ENCODE measurements at regions not wholly inside any gene's neighbourhood (a gene's known extent, or its start where the extent isn't known, plus 50 kb on each side); places are given as distances from the start of the nearest gene placed in this dataset.
"Not testable (repeated sequence)": the region's sequence is repeated elsewhere in the genome, so short reads cannot be mapped to it uniquely, and the experiment has no call there.

- no peak for DNase-seq
Observed at GRCh38 chr11:121936781-121937447, 179.1 kb downstream of the BLID start.

DNA sequence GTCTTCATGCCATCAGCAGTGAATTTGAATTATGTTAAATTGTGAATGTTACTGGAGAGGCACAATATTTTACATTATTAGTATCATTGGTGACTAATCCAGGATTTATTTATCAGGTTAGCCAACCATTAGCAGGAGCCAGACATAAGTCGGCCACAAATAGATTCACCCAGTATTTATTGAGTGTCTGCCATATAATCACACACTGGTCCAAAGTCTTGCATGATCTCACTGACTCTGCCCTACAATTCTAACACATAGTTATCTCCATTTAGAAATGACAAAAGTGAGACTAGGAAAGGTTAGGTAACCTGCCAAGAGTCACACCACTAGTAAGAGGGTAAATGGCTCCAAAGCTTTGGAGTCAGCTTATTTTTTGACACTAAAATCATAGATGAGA, 179.6 kb downstream of the BLID start:
- DNase-seq: no peak

GRCh38 chr11:121933694-121934093, 182.3 kb downstream of the BLID start:
- no peak for DNase-seq

DNA sequence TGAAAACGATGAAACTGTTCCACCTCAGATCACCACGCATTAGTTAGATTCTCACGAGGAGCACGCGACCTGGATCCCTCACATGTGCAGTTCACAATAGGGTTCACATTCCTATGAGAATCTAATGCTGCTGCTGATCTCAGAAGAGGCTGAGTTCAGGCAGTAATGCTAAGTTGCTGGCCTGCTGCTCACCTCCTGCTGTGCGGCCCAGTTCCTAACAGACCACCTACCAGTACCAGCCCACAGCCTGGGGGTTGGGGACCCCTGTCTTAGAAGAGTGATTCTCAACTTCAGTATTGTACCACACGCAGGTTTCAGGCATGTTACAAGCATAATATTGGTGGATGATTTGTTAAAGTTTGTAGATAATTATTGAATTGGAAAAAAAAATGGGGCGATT, 182.7 kb downstream of the BLID start:
- DNase-seq: no peak

- no peak for DNase-seq
Observed at GRCh38 chr11:121932646-121933185, 183.3 kb downstream of the BLID start.

GRCh38 chr11:121931748-121932352, 184.2 kb downstream of the BLID start:
- no peak for DNase-seq

DNA sequence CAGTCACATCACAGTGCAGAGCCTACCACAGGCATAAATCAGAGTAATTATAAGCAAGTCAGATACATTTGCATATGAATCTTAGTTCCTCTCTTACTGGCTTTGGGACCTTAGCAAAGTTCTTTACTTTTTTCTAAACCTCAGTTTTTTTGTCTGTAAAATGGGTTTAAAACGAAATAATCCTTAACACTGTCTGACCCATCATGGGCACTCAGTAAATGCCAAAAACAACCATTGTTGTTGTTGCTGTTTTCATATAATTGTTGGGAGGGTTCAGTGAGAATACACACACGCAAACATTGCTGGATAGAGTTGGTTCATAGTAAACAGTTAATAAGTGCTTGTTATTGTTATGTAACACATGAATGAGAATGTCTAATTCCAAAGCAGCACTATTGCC, 184.9 kb downstream of the BLID start:
- DNase-seq: no peak

DNA sequence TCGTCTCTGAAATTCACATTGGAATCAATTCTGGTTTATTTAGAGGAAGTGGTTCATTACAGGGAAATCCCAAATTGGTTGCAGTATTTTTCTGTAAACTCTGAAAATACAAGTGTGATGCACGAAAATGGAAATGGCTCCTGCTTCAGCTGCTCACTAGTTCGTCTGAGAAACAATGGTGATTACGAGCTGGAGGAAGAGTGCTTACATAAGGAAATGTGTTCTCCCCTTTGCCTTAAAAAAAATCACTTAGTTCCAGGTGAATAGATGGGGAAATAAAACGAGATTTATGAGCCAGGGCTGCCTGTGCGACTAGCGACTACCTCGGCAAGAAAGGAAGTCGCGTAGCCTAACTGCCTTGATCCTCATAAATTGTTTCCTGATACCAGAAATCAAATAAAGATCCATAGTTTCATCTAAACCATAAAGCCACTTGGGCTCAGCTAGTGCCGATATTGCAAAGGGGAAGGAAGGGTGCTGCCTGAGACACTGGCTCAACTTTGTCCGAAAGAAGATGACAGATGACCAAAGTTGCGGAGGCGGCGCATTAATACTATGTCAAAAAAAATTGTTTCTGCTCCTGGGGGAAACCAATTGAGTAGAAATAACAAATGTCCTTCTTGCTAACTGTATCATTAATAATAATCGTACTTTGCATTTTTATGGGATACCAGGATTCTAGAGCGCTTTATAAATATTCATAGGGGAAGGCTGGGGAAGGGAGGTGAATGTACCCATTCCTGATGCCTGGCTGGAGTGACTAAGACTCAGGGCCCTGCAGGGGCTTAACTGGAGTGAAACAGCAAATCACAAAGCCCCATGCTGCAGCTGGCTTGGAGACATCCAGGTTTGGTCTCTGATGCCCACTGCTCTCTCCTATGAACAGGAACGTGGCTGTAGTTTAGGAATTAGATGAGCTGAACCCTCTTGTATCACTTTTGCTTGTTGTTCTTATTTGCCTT, 185.7 kb downstream of the BLID start:
- peak; percentile 46 for DNase-seq

DNA sequence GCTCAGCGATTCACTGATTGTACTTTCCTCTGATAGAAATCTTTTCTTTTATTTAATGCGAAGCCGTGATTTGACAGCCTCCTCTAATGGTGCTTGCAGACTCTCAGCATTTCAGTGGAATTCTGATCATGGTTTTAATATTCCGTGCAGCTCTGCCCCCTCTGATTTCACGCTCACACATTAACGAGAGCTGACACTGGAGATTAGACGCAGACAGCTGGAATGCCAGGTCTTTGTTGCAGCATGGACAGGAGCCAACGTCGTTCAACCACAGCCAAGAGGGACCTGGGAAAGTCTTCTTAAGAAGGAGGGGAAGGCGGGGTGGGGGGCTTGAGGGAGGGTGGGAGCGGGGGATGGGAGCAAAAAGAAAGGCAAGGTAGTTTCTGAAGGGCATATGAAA, 186.4 kb downstream of the BLID start:
- DNase-seq: peak; percentile 80

- DNase-seq: peak; percentile 60
Observed at GRCh38 chr11:121928597-121929580, 187.1 kb downstream of the BLID start.

DNA sequence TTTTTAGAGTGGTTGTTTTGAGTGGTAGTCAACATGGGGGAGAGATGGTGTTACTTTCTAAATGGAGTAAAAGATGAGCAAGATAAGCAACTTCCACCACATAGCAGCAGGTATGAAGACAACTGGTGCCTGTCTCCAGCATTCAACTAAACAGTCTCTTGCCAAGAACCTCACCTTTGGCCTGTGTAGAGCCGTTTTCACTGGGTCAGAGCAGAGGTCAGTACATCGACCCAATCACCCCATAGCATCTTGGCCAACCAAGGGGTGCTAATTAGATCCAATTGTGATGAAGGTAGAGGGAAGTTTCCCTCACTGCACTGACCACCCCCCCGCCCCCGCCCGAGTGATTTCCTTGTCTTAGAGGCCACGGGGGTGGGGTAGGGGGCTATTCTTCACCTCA, 188.2 kb downstream of the BLID start:
- DNase-seq: no peak

- no peak for DNase-seq
Observed at GRCh38 chr11:121927097-121927785, 188.8 kb downstream of the BLID start.

- no peak for DNase-seq
Observed at GRCh38 chr11:121924191-121924590, 191.8 kb downstream of the BLID start.

DNA sequence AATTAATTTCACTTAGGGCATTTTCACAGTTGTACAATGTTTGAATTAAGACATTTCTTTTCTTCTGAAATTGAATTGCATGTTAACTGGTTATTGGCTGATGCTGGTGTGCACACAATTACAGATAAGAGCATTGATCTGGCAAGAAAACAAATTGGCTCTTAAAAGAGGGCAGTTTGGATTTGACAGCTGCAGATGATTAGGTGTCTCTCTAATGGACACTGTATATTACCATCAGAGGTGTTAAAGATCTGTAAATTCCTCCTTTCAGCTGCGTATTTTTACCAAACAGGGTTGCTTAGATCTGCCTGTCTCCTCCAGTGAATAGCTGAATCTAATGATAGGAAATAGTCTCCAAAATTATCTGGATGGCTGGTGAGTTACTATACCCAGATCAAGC, 198.5 kb downstream of the BLID start:
- no peak for DNase-seq

- no peak for DNase-seq
Observed at GRCh38 chr11:121914508-121915059, 201.4 kb downstream of the BLID start.

GRCh38 chr11:121909596-121909995, 206.4 kb downstream of the BLID start:
- DNase-seq: no peak

- no peak for DNase-seq
Observed at GRCh38 chr11:121907379-121907778, 208.6 kb downstream of the BLID start.

- no peak for DNase-seq
Observed at GRCh38 chr11:121904148-121904547, 211.9 kb downstream of the BLID start.

- DNase-seq: no peak
Observed at GRCh38 chr11:121901886-121902285, 214.1 kb downstream of the BLID start.

DNA sequence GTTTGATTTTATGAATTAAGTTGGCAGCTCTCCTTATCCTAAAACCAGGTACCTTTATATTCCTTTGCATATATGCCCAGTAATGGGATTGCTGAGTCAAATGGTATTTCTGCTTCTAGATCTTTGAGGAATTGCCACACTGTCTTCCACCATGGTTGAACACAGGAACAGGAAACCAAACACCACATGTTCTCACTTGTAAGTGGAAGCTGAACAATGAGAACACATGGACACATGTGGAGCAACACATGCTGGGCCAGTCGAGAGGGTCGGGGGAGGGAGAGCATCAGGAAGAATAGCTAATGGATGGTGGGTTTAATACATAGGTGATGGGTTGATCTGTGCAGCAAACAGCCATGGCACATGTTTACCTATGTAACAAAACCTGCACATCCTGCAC, 214.6 kb downstream of the BLID start:
- not testable (repeated sequence) for DNase-seq

GRCh38 chr11:121899520-121899919, 216.5 kb downstream of the BLID start:
- DNase-seq: no peak
